LNCAP (cell line): ENCODE measurements at regions not wholly inside any gene's neighbourhood (a gene's known extent, or its start where the extent isn't known, plus 50 kb on each side); places are given as distances from the start of the nearest gene placed in this dataset.

Experiments used
- CTCF ChIP-seq: fragments of 450-650 bp; IDR thresholded peaks from 2 replicates; pipeline ENCODE4 v1.5.1; 2017; ENCODE audit warnings: mild to moderate bottlenecking

- TF ChIP-seq CTCF = no peak
Observed at GRCh38 chr3:176584413-176585176, 612.7 kb downstream of the TBL1XR1 start.

GRCh38 chr3:176583956-176584355 lies 613.3 kb downstream of the TBL1XR1 start:
- no peak for TF ChIP-seq CTCF

- TF ChIP-seq CTCF = no peak
Observed at GRCh38 chr3:176581589-176581988, 615.7 kb downstream of the TBL1XR1 start.

- TF ChIP-seq CTCF = no peak
Observed at GRCh38 chr3:176579711-176580185, 617.5 kb downstream of the TBL1XR1 start.

- no peak for TF ChIP-seq CTCF
Observed at GRCh38 chr3:176578316-176578715, 619.0 kb downstream of the TBL1XR1 start.

GRCh38 chr3:176577447-176577846 lies 619.8 kb downstream of the TBL1XR1 start:
- TF ChIP-seq CTCF = no peak

- TF ChIP-seq CTCF = no peak
Observed at GRCh38 chr3:176574786-176575185, 622.5 kb downstream of the TBL1XR1 start.
